B cell (primary cell): ENCODE measurements at regions not wholly inside any gene's neighbourhood (a gene's known extent, or its start where the extent isn't known, plus 50 kb on each side); places are given as distances from the start of the nearest gene placed in this dataset.

ENCODE experiments used
- EZH2 ChIP-seq: IDR thresholded peaks from 2 replicates; pipeline ENCODE4 v1.6.1; 2012; ENCODE audit warnings: borderline replicate concordance, low read depth, mild to moderate bottlenecking, moderate library complexity, low read length; ENCODE audit not compliant: insufficient read depth, poor library complexity, severe bottlenecking
- TF ChIP-seq, protein P1 (sequence below): fragments of 200-600 bp; IDR thresholded peaks from one replicate; pipeline ENCODE4 v1.8.0; 2022; ENCODE audit warnings: antibody characterized with exemption, mild to moderate bottlenecking

DNA sequence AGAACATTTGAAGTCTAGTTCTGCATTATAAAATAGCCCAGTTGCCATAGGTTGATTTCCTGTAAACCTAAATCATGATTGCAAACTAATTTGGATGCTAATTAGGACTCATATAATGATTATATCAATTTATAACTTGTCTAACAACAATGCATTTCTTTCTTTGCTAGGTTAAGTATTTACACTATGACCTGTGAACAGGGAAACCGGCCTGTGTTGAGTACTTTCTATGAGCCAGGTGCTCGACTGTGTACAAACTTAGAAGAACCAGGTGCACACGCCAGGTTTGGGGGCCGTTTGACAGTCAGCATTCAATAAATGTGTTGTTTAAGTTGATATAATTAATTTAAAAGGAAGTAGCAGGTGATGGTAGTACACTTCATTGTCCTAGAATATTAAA is 203.1 kb downstream of the TM9SF2 start:
- no peak for TF ChIP-seq EZH2
- TF ChIP-seq, protein P1, sequence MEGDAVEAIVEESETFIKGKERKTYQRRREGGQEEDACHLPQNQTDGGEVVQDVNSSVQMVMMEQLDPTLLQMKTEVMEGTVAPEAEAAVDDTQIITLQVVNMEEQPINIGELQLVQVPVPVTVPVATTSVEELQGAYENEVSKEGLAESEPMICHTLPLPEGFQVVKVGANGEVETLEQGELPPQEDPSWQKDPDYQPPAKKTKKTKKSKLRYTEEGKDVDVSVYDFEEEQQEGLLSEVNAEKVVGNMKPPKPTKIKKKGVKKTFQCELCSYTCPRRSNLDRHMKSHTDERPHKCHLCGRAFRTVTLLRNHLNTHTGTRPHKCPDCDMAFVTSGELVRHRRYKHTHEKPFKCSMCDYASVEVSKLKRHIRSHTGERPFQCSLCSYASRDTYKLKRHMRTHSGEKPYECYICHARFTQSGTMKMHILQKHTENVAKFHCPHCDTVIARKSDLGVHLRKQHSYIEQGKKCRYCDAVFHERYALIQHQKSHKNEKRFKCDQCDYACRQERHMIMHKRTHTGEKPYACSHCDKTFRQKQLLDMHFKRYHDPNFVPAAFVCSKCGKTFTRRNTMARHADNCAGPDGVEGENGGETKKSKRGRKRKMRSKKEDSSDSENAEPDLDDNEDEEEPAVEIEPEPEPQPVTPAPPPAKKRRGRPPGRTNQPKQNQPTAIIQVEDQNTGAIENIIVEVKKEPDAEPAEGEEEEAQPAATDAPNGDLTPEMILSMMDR, result no peak
